ENCODE measurements at regions not wholly inside any gene's neighbourhood (a gene's known extent, or its start where the extent isn't known, plus 50 kb on each side); places are given as distances from the start of the nearest gene placed in this dataset.
A peak's percentile ranks its signal among the peaks of the same experiment; 100 is the strongest.

DNA sequence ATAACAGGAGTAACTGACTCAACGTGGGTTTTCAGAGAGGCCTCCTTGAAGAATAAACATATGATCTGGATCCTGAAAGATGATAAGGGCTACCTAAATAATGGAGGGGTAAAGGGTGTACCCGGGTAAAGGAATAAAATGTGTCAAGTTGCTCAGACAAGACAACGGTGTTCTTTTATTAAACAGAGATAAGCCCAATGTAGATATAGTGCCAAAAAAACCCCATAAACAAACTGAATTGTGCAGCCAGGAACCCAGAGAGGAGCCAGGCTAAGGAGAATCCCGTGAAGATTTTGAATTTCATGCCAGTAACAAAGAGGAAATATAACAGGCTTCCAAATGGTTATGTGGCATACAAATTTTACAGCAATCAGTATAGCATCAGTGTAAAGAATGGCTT, 618.2 kb downstream of the CPS1 start:
- dilution Hi-C loops (cut with MboI; ENCODE audit: extremely low pct_ligation_motif_present, low sequenced_read_pairs): no loop called here
- FAIRE-seq: no peak
- H3K4me3 ChIP-seq (ENCODE audit: control insufficient read depth in 2 of 3, extremely low read depth in 1 of 3, insufficient read depth in 2 of 3, low read depth in 1 of 3, low read length in 3 of 3): no peak overlapping the region
- H3K27me3 ChIP-seq (ENCODE audit: control insufficient read depth, extremely low read depth, insufficient read depth, low read length): no peaks in the 10 kb centered on the region
- TF ChIP-seq, protein P1, sequence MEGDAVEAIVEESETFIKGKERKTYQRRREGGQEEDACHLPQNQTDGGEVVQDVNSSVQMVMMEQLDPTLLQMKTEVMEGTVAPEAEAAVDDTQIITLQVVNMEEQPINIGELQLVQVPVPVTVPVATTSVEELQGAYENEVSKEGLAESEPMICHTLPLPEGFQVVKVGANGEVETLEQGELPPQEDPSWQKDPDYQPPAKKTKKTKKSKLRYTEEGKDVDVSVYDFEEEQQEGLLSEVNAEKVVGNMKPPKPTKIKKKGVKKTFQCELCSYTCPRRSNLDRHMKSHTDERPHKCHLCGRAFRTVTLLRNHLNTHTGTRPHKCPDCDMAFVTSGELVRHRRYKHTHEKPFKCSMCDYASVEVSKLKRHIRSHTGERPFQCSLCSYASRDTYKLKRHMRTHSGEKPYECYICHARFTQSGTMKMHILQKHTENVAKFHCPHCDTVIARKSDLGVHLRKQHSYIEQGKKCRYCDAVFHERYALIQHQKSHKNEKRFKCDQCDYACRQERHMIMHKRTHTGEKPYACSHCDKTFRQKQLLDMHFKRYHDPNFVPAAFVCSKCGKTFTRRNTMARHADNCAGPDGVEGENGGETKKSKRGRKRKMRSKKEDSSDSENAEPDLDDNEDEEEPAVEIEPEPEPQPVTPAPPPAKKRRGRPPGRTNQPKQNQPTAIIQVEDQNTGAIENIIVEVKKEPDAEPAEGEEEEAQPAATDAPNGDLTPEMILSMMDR (optimal IDR thresholded peaks at IDR 0.05 in 1 of 3, IDR thresholded peaks at IDR 0.05 in 1 of 3, conservative IDR thresholded peaks at IDR 0.05 in 1 of 3; ENCODE audit: extremely low read depth in 1 of 3, insufficient read depth in 2 of 3, low read length in 3 of 3): no peak
- no peak for TF ChIP-seq EZH2 (IDR thresholded peaks at IDR 0.05; ENCODE audit: low read length)
- H3K36me3 ChIP-seq (ENCODE audit: control insufficient read depth in 2 of 2, extremely low read depth in 1 of 2, insufficient read depth in 2 of 2, low read length in 2 of 2): no peaks in the 10 kb centered on the region
- H3K79me2 ChIP-seq (ENCODE audit: control insufficient read depth, insufficient read depth, low read length): no peaks in the 10 kb centered on the region
- no peak overlapping the region for H3K4me2 ChIP-seq (ENCODE audit: control insufficient read depth, extremely low read depth, insufficient read depth, low read depth, low read length)
- H3K9me3 ChIP-seq (ENCODE audit: control insufficient read depth, low read depth, low read length): no peaks in the 10 kb centered on the region
- H3K9ac ChIP-seq (ENCODE audit: control insufficient read depth, extremely low read depth, insufficient read depth, low read length): no peak overlapping the region
- H2AFZ ChIP-seq (ENCODE audit: control insufficient read depth, low read length): no peak overlapping the region
- no peak overlapping the region for H3K27ac ChIP-seq (ENCODE audit: control insufficient read depth, insufficient read depth, low read length)
- no peaks in the 10 kb centered on the region for H3K4me1 ChIP-seq (ENCODE audit: control insufficient read depth, extremely low read depth, insufficient read depth, low read length)
- no peak for DNase-seq (ENCODE audit: low read depth, low spot score)
- H3K9me1 ChIP-seq (ENCODE audit: control insufficient read depth, extremely low read depth, insufficient read depth, low read length): no peaks in the 10 kb centered on the region
- H4K20me1 ChIP-seq (ENCODE audit: control insufficient read depth, extremely low read depth, insufficient read depth, low read length): no peaks in the 10 kb centered on the region

DNA sequence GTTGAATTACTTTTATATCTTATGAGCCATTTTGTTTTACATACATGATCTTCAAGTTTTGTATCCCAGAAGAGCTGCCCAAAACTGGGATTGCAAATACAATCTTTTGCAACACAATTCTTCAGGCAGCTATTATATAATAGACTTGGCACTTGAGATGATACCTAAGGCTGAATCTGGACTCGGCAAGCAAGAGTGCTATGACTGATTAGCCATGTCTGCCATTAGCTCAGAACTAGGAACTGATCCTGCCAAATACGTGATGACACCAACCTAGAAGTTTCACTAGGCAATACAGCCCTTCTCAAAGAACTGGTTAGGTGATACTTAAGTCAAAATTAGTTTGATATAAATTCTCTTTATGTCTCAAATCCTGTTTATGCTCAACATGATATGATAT, 619.6 kb downstream of the CPS1 start:
- TF ChIP-seq, protein P1 (optimal IDR thresholded peaks at IDR 0.05 in 1 of 3, IDR thresholded peaks at IDR 0.05 in 1 of 3, conservative IDR thresholded peaks at IDR 0.05 in 1 of 3; ENCODE audit: extremely low read depth in 1 of 3, insufficient read depth in 2 of 3, low read length in 3 of 3): no peak
- no peak for TF ChIP-seq EZH2 (IDR thresholded peaks at IDR 0.05; ENCODE audit: low read length)
- Histone ChIP-seq H3K9me1 (ENCODE audit: control insufficient read depth, extremely low read depth, insufficient read depth, low read length) (no peaks in the 10 kb centered on the region), H3K27me3 (ENCODE audit: control insufficient read depth, extremely low read depth, insufficient read depth, low read length) (no peaks in the 10 kb centered on the region), H2AFZ (ENCODE audit: control insufficient read depth, low read length) (peak overlapping the region; percentile 12), H3K4me1 (ENCODE audit: control insufficient read depth, extremely low read depth, insufficient read depth, low read length) (no peaks in the 10 kb centered on the region), H3K79me2 (ENCODE audit: control insufficient read depth, insufficient read depth, low read length) (no peaks in the 10 kb centered on the region), H3K4me2 (ENCODE audit: control insufficient read depth, extremely low read depth, insufficient read depth, low read depth, low read length) (no peak overlapping the region), H3K4me3 (ENCODE audit: control insufficient read depth in 2 of 3, extremely low read depth in 1 of 3, insufficient read depth in 2 of 3, low read depth in 1 of 3, low read length in 3 of 3) (no peak overlapping the region), H3K9me3 (ENCODE audit: control insufficient read depth, low read depth, low read length) (no peaks in the 10 kb centered on the region), H3K27ac (ENCODE audit: control insufficient read depth, insufficient read depth, low read length) (no peak overlapping the region), H4K20me1 (ENCODE audit: control insufficient read depth, extremely low read depth, insufficient read depth, low read length) (no peaks in the 10 kb centered on the region), H3K36me3 (ENCODE audit: control insufficient read depth in 2 of 2, extremely low read depth in 1 of 2, insufficient read depth in 2 of 2, low read length in 2 of 2) (no peaks in the 10 kb centered on the region), H3K9ac (ENCODE audit: control insufficient read depth, extremely low read depth, insufficient read depth, low read length) (no peak overlapping the region)
- dilution Hi-C loops (cut with MboI; ENCODE audit: extremely low pct_ligation_motif_present, low sequenced_read_pairs): no loop called here
- no peak for FAIRE-seq
- no peak for DNase-seq (ENCODE audit: low read depth, low spot score)

All from keratinocyte (primary cell).